Hematopoietic multipotent progenitor cell (in vitro differentiated cells): ENCODE measurements at regions not wholly inside any gene's neighbourhood (a gene's known extent, or its start where the extent isn't known, plus 50 kb on each side); places are given as distances from the start of the nearest gene placed in this dataset.

Experiments
- DNase-seq, 3 donors: peaks; one replicate each; pipeline ENCODE4 v3.0.0-alpha.2; 2011 to 2015; ENCODE audit warnings: low read depth in 2 of 3, low spot score in 2 of 3

GRCh38 chr10:36087006-36088005 is 445.2 kb upstream of the FZD8 start:
- DNase-seq, result no peak

DNA sequence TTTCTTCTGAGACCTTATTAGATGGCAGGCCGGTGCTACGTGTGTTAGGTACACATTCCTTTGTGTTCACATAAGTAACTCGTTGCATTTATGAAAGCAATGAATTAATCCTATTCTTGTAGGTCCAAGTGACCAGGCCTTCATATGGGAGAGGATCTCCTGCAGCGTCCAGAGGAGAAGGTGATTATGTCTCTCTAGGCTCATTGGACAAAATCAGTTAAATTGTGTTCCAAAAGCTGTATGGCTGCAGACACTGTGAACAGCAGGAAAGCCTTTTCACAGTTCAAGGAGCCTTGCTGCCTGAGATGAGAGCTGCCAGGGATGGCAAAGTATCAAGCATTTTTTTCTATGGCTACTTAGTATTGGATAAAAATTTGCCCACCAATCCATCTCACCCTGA is 433.1 kb upstream of the FZD8 start:
- no peak for DNase-seq

- DNase-seq, result no peak
Observed at GRCh38 chr10:36073796-36074345, 431.8 kb upstream of the FZD8 start.

- no peak for DNase-seq
Observed at GRCh38 chr10:36068542-36068941, 426.4 kb upstream of the FZD8 start.

- DNase-seq, result no peak
Observed at GRCh38 chr10:36067748-36068147, 425.7 kb upstream of the FZD8 start.

DNA sequence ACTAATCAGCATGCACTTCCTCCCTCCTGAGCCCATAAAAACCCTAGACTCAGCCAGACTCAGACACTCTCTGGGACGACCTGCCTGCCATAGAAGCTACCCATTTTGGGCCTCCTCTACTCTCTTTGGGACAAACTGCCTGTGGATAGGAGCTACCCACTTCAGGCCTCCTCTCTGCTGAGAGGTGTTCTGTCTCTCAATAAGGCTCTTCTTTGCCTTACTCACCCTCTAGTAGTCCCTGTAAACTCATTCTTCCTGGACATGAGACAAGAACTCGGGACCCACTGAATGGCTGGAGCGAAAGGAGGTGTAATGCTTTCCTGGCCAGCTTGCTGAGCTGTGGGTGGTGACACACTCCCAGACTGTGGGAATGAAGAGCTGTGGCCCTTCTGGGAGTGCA is 424.8 kb upstream of the FZD8 start:
- DNase-seq, result no peak

- no peak for DNase-seq
Observed at GRCh38 chr10:36066102-36066501, 424.0 kb upstream of the FZD8 start.

DNA sequence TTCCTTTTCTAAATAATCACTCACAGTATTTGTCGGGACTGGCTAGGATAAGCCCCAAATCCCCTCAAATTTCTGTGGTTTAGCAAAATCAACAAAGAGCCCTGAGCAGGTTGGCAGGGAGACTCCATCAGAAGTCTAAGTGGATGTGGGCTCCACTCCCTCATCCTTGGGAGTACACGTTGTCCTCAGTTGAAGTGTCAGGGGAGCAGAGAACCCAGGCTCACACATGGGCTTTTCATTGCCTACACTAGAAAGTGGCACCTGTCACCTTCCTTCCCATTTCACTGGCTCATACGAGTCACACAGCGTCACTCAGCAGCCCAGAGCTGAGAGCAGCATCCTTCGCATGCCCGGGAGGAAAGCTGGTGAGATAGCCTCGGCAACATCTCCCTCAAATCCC is 421.3 kb upstream of the FZD8 start:
- no peak for DNase-seq

DNA sequence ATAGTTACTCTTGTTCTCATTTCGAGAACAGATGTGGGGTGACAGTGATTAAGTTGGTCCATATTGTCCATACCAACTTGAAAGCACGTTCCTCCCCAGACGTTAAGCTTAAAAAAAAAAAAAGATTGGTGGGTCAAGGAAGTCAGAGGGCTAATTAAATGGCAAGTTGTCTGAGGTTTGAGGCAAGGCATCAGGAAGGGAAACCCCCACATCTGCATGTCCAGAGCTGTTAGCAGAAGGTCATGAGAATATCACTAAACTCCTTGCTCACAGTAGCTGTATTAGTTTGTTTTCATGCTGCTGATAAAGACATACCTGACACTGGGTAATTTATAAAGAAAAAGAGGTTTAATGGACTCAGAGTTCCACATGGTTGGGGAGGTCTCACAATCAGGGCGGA is 415.6 kb upstream of the FZD8 start:
- no peak for DNase-seq

- no peak for DNase-seq
Observed at GRCh38 chr10:36057180-36057579, 415.1 kb upstream of the FZD8 start.

GRCh38 chr10:36053775-36054174 is 411.7 kb upstream of the FZD8 start:
- no peak for DNase-seq

DNA sequence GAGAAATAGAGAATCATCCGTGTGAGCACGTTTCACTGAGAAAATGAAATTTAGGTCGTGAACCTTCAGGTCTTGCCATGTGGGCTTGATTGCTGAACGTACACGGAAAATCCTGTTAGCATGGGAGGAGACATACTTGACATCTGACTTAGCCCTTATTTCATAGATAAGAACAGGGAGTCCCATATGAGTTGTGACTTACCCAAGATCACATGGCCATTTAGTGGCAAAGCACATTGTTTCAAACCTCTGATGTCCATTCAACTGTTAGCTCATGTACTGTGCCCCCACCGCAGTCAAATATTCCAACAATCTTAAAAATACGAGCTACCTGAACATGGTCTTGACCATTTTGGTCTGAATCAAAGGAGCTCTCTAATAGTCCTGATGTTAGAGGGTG is 411.2 kb upstream of the FZD8 start:
- DNase-seq, result no peak

- DNase-seq, result no peak
Observed at GRCh38 chr10:36051500-36051991, 409.4 kb upstream of the FZD8 start.

GRCh38 chr10:36050763-36051499 is 408.8 kb upstream of the FZD8 start:
- DNase-seq, result no peak

GRCh38 chr10:36048780-36049179 is 406.7 kb upstream of the FZD8 start:
- DNase-seq, result no peak

- no peak for DNase-seq
Observed at GRCh38 chr10:36048236-36048635, 406.1 kb upstream of the FZD8 start.

GRCh38 chr10:36042135-36042534 is 400.0 kb upstream of the FZD8 start:
- DNase-seq, result no peak

- no peak for DNase-seq
Observed at GRCh38 chr10:36038316-36038955, 396.3 kb upstream of the FZD8 start.

GRCh38 chr10:36036137-36036536 is 394.0 kb upstream of the FZD8 start:
- no peak for DNase-seq

DNA sequence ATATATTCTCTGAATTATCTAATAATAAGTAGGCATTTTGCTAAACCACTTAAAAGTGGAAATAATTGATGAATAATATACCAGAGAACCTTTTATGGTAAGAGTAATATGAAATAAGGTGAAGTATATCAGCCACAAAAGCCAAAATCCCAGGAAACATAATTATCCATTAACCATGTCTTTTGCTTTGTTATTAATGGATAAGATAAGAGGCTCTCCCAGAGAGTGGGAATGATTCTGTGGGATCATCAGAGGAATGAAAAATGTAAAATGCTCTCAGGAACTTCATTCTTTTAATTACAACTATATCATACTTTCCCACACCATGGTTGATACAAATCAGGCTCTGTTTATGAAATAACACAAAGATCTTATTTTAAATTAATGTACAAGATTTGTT is 391.7 kb upstream of the FZD8 start:
- DNase-seq, result no peak

GRCh38 chr10:36030516-36030915 is 388.4 kb upstream of the FZD8 start:
- DNase-seq, result no peak
